ENCODE measurements at regions not wholly inside any gene's neighbourhood (a gene's known extent, or its start where the extent isn't known, plus 50 kb on each side); places are given as distances from the start of the nearest gene placed in this dataset.

GRCh38 chr11:26112264-26112663 is 219.7 kb upstream of the ANO3 start:
- TF ChIP-seq CTCF (IDR thresholded peaks at IDR 0.05; ENCODE audit: extremely low read depth, insufficient read depth, missing control alignments) = no peak
- in situ Hi-C loops (cut with MboI; ENCODE audit: low pct_unique_long_range_greater_than_20kb, low sequenced_read_pairs, unreplicated experiment) = no loop called here
- DNase-seq (ENCODE audit: low spot score) = no peak

- no peak for TF ChIP-seq CTCF (IDR thresholded peaks at IDR 0.05; ENCODE audit: extremely low read depth, insufficient read depth, missing control alignments)
These were observed 210.5 kb upstream of the ANO3 start for GRCh38 chr11:26121466-26121865.

GRCh38 chr11:26126741-26127140 is 205.2 kb upstream of the ANO3 start:
- DNase-seq (ENCODE audit: low spot score) = no peak
- no peak for TF ChIP-seq CTCF (IDR thresholded peaks at IDR 0.05; ENCODE audit: extremely low read depth, insufficient read depth, missing control alignments)
- in situ Hi-C loops (cut with MboI; ENCODE audit: low pct_unique_long_range_greater_than_20kb, low sequenced_read_pairs, unreplicated experiment) = no loop called here

More at GRCh38 chr11:26121466-26121865, 210.5 kb upstream of the ANO3 start:
- DNase-seq (ENCODE audit: low spot score) = no peak
- in situ Hi-C loops (cut with MboI; ENCODE audit: low pct_unique_long_range_greater_than_20kb, low sequenced_read_pairs, unreplicated experiment) = no loop called here

GRCh38 chr11:26127336-26127735 is 204.6 kb upstream of the ANO3 start:
- no peak for TF ChIP-seq CTCF (IDR thresholded peaks at IDR 0.05; ENCODE audit: extremely low read depth, insufficient read depth, missing control alignments)
- no peak for DNase-seq (ENCODE audit: low spot score)
- in situ Hi-C loops (cut with MboI; ENCODE audit: low pct_unique_long_range_greater_than_20kb, low sequenced_read_pairs, unreplicated experiment) = no loop called here

- DNase-seq (ENCODE audit: low spot score) = no peak
- in situ Hi-C loops (cut with MboI; ENCODE audit: low pct_unique_long_range_greater_than_20kb, low sequenced_read_pairs, unreplicated experiment) = no loop called here
- no peak for TF ChIP-seq CTCF (IDR thresholded peaks at IDR 0.05; ENCODE audit: extremely low read depth, insufficient read depth, missing control alignments)
These were observed 200.5 kb upstream of the ANO3 start for GRCh38 chr11:26131406-26131805.

- no peak for DNase-seq (ENCODE audit: low spot score)
- TF ChIP-seq CTCF (IDR thresholded peaks at IDR 0.05; ENCODE audit: extremely low read depth, insufficient read depth, missing control alignments) = peak; percentile 13
- in situ Hi-C loops (cut with MboI; ENCODE audit: low pct_unique_long_range_greater_than_20kb, low sequenced_read_pairs, unreplicated experiment) = no loop called here
These were observed 197.9 kb upstream of the ANO3 start for GRCh38 chr11:26134053-26134452.
